DMS79 treated with DMSO at 0.1 percent for 48 hours (cell line): ENCODE measurements at regions not wholly inside any gene's neighbourhood (a gene's known extent, or its start where the extent isn't known, plus 50 kb on each side); places are given as distances from the start of the nearest gene placed in this dataset.

ENCODE experiments used
- DNase-seq: peaks from one replicate; lab custom pipeline; 2025; lab: John Stamatoyannopoulos, UW

GRCh38 chr18:22625406-22625805 lies 207.7 kb upstream of the CTAGE1 start:
- no peak for DNase-seq

GRCh38 chr18:22626771-22627170 lies 209.1 kb upstream of the CTAGE1 start:
- no peak for DNase-seq

- no peak for DNase-seq
These were observed 209.8 kb upstream of the CTAGE1 start for GRCh38 chr18:22627506-22627905.

GRCh38 chr18:22628795-22629510 lies 211.2 kb upstream of the CTAGE1 start:
- DNase-seq, result no peak

GRCh38 chr18:22630980-22631379 lies 213.3 kb upstream of the CTAGE1 start:
- DNase-seq, result no peak

- DNase-seq, result no peak
These were observed 214.5 kb upstream of the CTAGE1 start for GRCh38 chr18:22632191-22632590.

GRCh38 chr18:22634464-22634863 lies 216.7 kb upstream of the CTAGE1 start:
- no peak for DNase-seq

GRCh38 chr18:22637787-22638186 lies 220.1 kb upstream of the CTAGE1 start:
- no peak for DNase-seq

GRCh38 chr18:22639026-22639463 lies 221.3 kb upstream of the CTAGE1 start:
- no peak for DNase-seq

GRCh38 chr18:22639561-22639960 lies 221.8 kb upstream of the CTAGE1 start:
- DNase-seq, result no peak

- no peak for DNase-seq
These were observed 222.6 kb upstream of the CTAGE1 start for GRCh38 chr18:22640281-22640842.

GRCh38 chr18:22641958-22642357 lies 224.2 kb upstream of the CTAGE1 start:
- DNase-seq, result no peak

GRCh38 chr18:22643731-22644130 lies 226.0 kb upstream of the CTAGE1 start:
- DNase-seq, result no peak

GRCh38 chr18:22650247-22650646 lies 232.5 kb upstream of the CTAGE1 start:
- no peak for DNase-seq

- no peak for DNase-seq
These were observed 239.9 kb upstream of the CTAGE1 start for GRCh38 chr18:22657619-22658018.

GRCh38 chr18:22658318-22658717 lies 240.6 kb upstream of the CTAGE1 start:
- no peak for DNase-seq

- DNase-seq, result no peak
These were observed 245.7 kb upstream of the CTAGE1 start for GRCh38 chr18:22663378-22663777.

- no peak for DNase-seq
These were observed 248.8 kb upstream of the CTAGE1 start for GRCh38 chr18:22666411-22666940.

- no peak for DNase-seq
These were observed 249.4 kb upstream of the CTAGE1 start for GRCh38 chr18:22667156-22667555.

- no peak for DNase-seq
These were observed 250.1 kb upstream of the CTAGE1 start for GRCh38 chr18:22667616-22668422.

- DNase-seq, result no peak
These were observed 250.8 kb upstream of the CTAGE1 start for GRCh38 chr18:22668496-22668895.

- DNase-seq, result no peak
These were observed 253.2 kb upstream of the CTAGE1 start for GRCh38 chr18:22670914-22671313.
